Thyroid gland (tissue), 4 donors: ENCODE measurements at regions not wholly inside any gene's neighbourhood (a gene's known extent, or its start where the extent isn't known, plus 50 kb on each side); places are given as distances from the start of the nearest gene placed in this dataset.

Experiments
- DNase-seq, 2 donors: peaks; one replicate each; pipeline ENCODE4 v3.0.0-alpha.2; 2019
- H3K27ac ChIP-seq, 3 donors: fragments of 200-600 bp; sonication (generic); 1 replicate in 2 of 3; 2 replicates in 1 of 3; pipeline ENCODE4 v1.5.1; 2016 to 2019; ENCODE audit warnings: mild to moderate bottlenecking in 1 of 3, moderate library complexity in 1 of 3
- H3K27me3 ChIP-seq: fragments of 200-600 bp; sonication (generic); one replicate; pipeline ENCODE4 v1.5.1; 2019
- H3K36me3 ChIP-seq, 2 donors: fragments of 200-600 bp; sonication (generic); one replicate each; pipeline ENCODE4 v1.5.1; 2016 to 2019
- H3K4me1 ChIP-seq, 2 donors: fragments of 200-600 bp; sonication (generic); one replicate each; pipeline ENCODE4 v1.5.1; 2017 to 2019
- H3K4me3 ChIP-seq, 3 donors: fragments of 200-600 bp; sonication (generic); replicated peaks in 1 of 3; 1 replicate in 2 of 3; 2 replicates in 1 of 3; pipeline ENCODE4 v1.5.1; 2016; ENCODE audit warnings: mild to moderate bottlenecking in 1 of 3
- H3K9me3 ChIP-seq: fragments of 200-600 bp; sonication (generic); one replicate; pipeline ENCODE4 v1.5.1; 2017
- CTCF ChIP-seq, 6 experiments: fragments of 200-600 bp in 3 of 6; fragments of 450-650 bp in 3 of 6; sonication (generic) in 3 of 6; IDR thresholded peaks; one replicate each; pipeline ENCODE4 v1.5.1; 2016 to 2019; ENCODE audit warnings: antibody characterized with exemption in 6 of 6, mild to moderate bottlenecking in 2 of 6, inconsistent platforms in 1 of 6, moderate library complexity in 1 of 6
- POLR2A ChIP-seq, 2 donors: fragments of 450-650 bp; IDR thresholded peaks; one replicate each; pipeline ENCODE4 v1.6.1; 2017; ENCODE audit warnings: antibody characterized with exemption in 2 of 2, mild to moderate bottlenecking in 2 of 2, moderate library complexity in 1 of 2
- WGBS, 2 donors: methylation state at CpG; one replicate each; pipeline ENCODE4 v1.1.5; 2017; 5-methylcytosine and 5-hydroxymethylcytosine counted together
- intact Hi-C: fragments of 100-400 bp; cut with DNase I; formaldehyde crosslinking; loops from one replicate; pipeline ENCODE4 v1.15.1; 2023

- intact Hi-C loops: loop anchor here (10.0 kb wide), 1 partner anchor 130 kb away; the partner anchor contains the start of gene PPP2R5A
- peaks cover 0 to 4% of the 10 kb centered on the region in 2 donors for H3K4me1 ChIP-seq
- H3K27me3 ChIP-seq: no peaks in the 10 kb centered on the region
- H3K36me3 ChIP-seq: no peaks in the 10 kb centered on the region
- no peak for DNase-seq
- no peak overlapping the region for H3K4me3 ChIP-seq
- H3K27ac ChIP-seq: no peak overlapping the region
- TF ChIP-seq POLR2A (IDR thresholded peaks at IDR 0.05) (no peak), CTCF (IDR thresholded peaks at IDR 0.05) (no peak)
- H3K9me3 ChIP-seq: no peaks in the 10 kb centered on the region
Observed at GRCh38 chr1:212155219-212155618, 119.7 kb downstream of the DTL start.

- H3K27me3 ChIP-seq: no peaks in the 10 kb centered on the region
- no peak overlapping the region for H3K4me3 ChIP-seq
- TF ChIP-seq POLR2A (IDR thresholded peaks at IDR 0.05) (no peak), CTCF (IDR thresholded peaks at IDR 0.05) (no peak)
- 83 to 86% methylated on average over 6 of the region's 6 CpGs for WGBS, 2 donors
- peaks cover 4 to 16% of the 10 kb centered on the region in 2 donors for H3K4me1 ChIP-seq
- H3K27ac ChIP-seq: no peak overlapping the region
- H3K36me3 ChIP-seq: no peaks in the 10 kb centered on the region
- intact Hi-C loops: loop anchor here (10.0 kb wide), 1 partner anchor 128 kb away; the partner anchor contains the start of gene PPP2R5A
- H3K9me3 ChIP-seq: no peaks in the 10 kb centered on the region
- peak; percentile 31 to 44 for DNase-seq
Observed at GRCh38 chr1:212157252-212157651, 121.7 kb downstream of the DTL start.

- Histone ChIP-seq H3K4me1 (peaks cover 9 to 26% of the 10 kb centered on the region in 2 donors), H3K27ac (no peak overlapping the region), H3K27me3 (no peaks in the 10 kb centered on the region), H3K4me3 (no peak overlapping the region), H3K36me3 (no peaks in the 10 kb centered on the region), H3K9me3 (no peaks in the 10 kb centered on the region)
- 91 to 98% methylated on average over 7 of the region's 7 CpGs for WGBS, 2 donors
- no peak for DNase-seq
- TF ChIP-seq POLR2A (IDR thresholded peaks at IDR 0.05) (no peak), CTCF (IDR thresholded peaks at IDR 0.05) (no peak)
- intact Hi-C loops: loop anchor here (10.0 kb wide), 1 partner anchor 126 kb away; the partner anchor contains the start of gene PPP2R5A
Observed at GRCh38 chr1:212158912-212159796, 123.6 kb downstream of the DTL start.

DNA sequence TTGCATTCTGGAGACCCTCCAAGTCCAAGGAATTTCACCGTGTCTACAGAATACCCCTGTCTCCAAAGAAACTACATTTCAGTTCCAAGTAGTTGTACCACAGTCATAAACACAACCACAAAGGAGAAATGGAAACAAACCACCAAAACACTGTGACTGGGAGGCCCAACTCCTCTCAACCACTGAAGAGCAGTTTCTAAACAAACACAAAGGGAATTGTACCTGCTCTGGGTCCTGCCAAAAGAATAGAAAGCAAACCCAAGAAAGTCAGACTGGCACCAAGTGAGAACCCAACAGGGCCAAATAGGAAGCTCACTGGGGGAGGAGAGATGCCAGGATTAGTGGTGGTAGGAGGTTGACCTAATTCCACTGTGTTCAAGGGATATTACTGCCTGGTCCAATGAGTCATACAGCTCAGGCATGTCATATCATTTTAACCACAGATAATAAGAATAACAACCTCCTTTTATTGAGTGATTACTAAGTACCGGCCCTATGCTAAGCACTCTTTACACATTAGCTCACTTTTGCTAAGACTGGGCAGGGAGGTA lies 123.9 kb upstream of the PPP2R5A start:
- intact Hi-C loops: no loop called here
- Histone ChIP-seq H3K9me3 (no peaks in the 10 kb centered on the region), H3K27ac (peak overlapping the region; percentile 30 to 58 (median 47)), H3K4me3 (no peak overlapping the region), H3K36me3 (no peaks in the 10 kb centered on the region), H3K27me3 (no peaks in the 10 kb centered on the region), H3K4me1 (peaks cover 9 to 26% of the 10 kb centered on the region in 2 donors)
- peak; percentile 43 to 55 for DNase-seq
- TF ChIP-seq POLR2A (IDR thresholded peaks at IDR 0.05): no peak
- no peak for TF ChIP-seq CTCF (IDR thresholded peaks at IDR 0.05)
- 37 to 43% methylated on average over 2 of the region's 2 CpGs for WGBS, 2 donors

GRCh38 chr1:212162635-212163034 lies 122.6 kb upstream of the PPP2R5A start:
- intact Hi-C loops: no loop called here
- H3K36me3 ChIP-seq: no peaks in the 10 kb centered on the region
- no peak overlapping the region for H3K4me3 ChIP-seq
- WGBS, 2 donors: 48 to 57% methylated on average over 5 of the region's 5 CpGs
- no peaks in the 10 kb centered on the region for H3K27me3 ChIP-seq
- peak; percentile 69 to 80 for DNase-seq
- TF ChIP-seq POLR2A (IDR thresholded peaks at IDR 0.05) (no peak), CTCF (IDR thresholded peaks at IDR 0.05) (no peak)
- H3K27ac ChIP-seq: peak overlapping the region; percentile 47 to 64 (median 58)
- H3K9me3 ChIP-seq: no peaks in the 10 kb centered on the region
- peaks cover 9 to 26% of the 10 kb centered on the region in 2 donors for H3K4me1 ChIP-seq
